Activated T-cell treated with anti-CD3 and anti-CD28 coated beads, Interleukin-2, amount 50 U/mL, for 1 hour (primary cell): ENCODE measurements at regions not wholly inside any gene's neighbourhood (a gene's known extent, or its start where the extent isn't known, plus 50 kb on each side); places are given as distances from the start of the nearest gene placed in this dataset.

Experiments
- DNase-seq: peaks from one replicate; pipeline ENCODE4 v3.0.0-alpha.2; 2020

GRCh38 chr3:30069056-30069455, 537.3 kb upstream of the TGFBR2 start:
- DNase-seq = no peak

GRCh38 chr3:30073040-30073439, 533.4 kb upstream of the TGFBR2 start:
- no peak for DNase-seq

- no peak for DNase-seq
Observed at GRCh38 chr3:30073622-30074021, 532.8 kb upstream of the TGFBR2 start.

- DNase-seq = no peak
Observed at GRCh38 chr3:30075514-30075913, 530.9 kb upstream of the TGFBR2 start.

- no peak for DNase-seq
Observed at GRCh38 chr3:30076899-30077298, 529.5 kb upstream of the TGFBR2 start.

GRCh38 chr3:30077746-30078145, 528.7 kb upstream of the TGFBR2 start:
- no peak for DNase-seq

- no peak for DNase-seq
Observed at GRCh38 chr3:30078736-30079135, 527.7 kb upstream of the TGFBR2 start.

GRCh38 chr3:30081904-30082303, 524.5 kb upstream of the TGFBR2 start:
- DNase-seq = no peak

- DNase-seq = no peak
Observed at GRCh38 chr3:30082652-30083051, 523.7 kb upstream of the TGFBR2 start.

- DNase-seq = no peak
Observed at GRCh38 chr3:30083315-30083714, 523.1 kb upstream of the TGFBR2 start.

GRCh38 chr3:30084316-30084715, 522.1 kb upstream of the TGFBR2 start:
- DNase-seq = no peak

- no peak for DNase-seq
Observed at GRCh38 chr3:30084971-30085403, 521.4 kb upstream of the TGFBR2 start.

- no peak for DNase-seq
Observed at GRCh38 chr3:30085486-30085885, 520.9 kb upstream of the TGFBR2 start.

GRCh38 chr3:30091686-30092085, 514.7 kb upstream of the TGFBR2 start:
- no peak for DNase-seq

- no peak for DNase-seq
Observed at GRCh38 chr3:30097022-30097650, 509.3 kb upstream of the TGFBR2 start.

GRCh38 chr3:30098243-30098642, 508.2 kb upstream of the TGFBR2 start:
- no peak for DNase-seq

- DNase-seq = no peak
Observed at GRCh38 chr3:30098653-30099455, 507.5 kb upstream of the TGFBR2 start.

GRCh38 chr3:30102356-30102755, 504.0 kb upstream of the TGFBR2 start:
- DNase-seq = no peak

- DNase-seq = no peak
Observed at GRCh38 chr3:30103186-30103585, 503.2 kb upstream of the TGFBR2 start.

GRCh38 chr3:30107531-30107930, 498.9 kb upstream of the TGFBR2 start:
- DNase-seq = no peak

GRCh38 chr3:30112411-30112810, 494.0 kb upstream of the TGFBR2 start:
- DNase-seq = no peak

- no peak for DNase-seq
Observed at GRCh38 chr3:30112902-30113484, 493.4 kb upstream of the TGFBR2 start.

- no peak for DNase-seq
Observed at GRCh38 chr3:30113906-30114305, 492.5 kb upstream of the TGFBR2 start.

GRCh38 chr3:30114918-30115317, 491.5 kb upstream of the TGFBR2 start:
- DNase-seq = no peak
